ENCODE measurements at regions not wholly inside any gene's neighbourhood (a gene's known extent, or its start where the extent isn't known, plus 50 kb on each side); places are given as distances from the start of the nearest gene placed in this dataset.

DNA sequence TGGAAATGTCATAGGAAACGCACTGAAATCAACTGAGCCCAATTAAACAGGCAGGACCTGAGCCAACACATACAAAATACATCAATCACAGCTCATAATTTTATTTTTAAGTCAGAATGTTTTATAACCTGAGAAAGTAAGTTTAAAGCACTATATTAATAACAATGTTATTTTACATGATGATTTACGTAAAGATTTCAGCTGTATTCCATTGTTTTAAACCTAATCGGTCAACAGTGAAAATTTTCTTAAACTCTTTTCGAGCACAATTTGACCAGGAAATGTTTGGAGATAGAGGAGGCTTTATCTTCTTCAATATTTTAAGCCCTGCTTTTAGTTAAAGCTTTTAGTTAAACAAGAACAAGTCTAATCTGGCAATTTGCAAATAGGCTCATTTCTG, 201.8 kb upstream of the TOX3 start:
- H4K20me1 ChIP-seq (replicated peaks in 1 of 2; ENCODE audit: control insufficient read depth in 1 of 2, insufficient read depth in 2 of 2, low read length in 2 of 2), result no peaks in the 10 kb centered on the region
- H3K27ac ChIP-seq (ENCODE audit: low read depth, low read length), result no peak overlapping the region
- H3K27me3 ChIP-seq (replicated peaks in 1 of 4; ENCODE audit: control insufficient read depth in 3 of 4, extremely low read depth in 1 of 4, insufficient read depth in 3 of 4, low read length in 3 of 4), result no peaks in the 10 kb centered on the region
- WGBS, 2 experiments (ENCODE audit: extremely low coverage in 1 of 2, insufficient coverage in 1 of 2, insufficient read length in 1 of 2, insufficient replicate concordance in 2 of 2, low coverage in 1 of 2, low lambda C conversion rate in 2 of 2, missing lambda C conversion rate in 1 of 2), result 93% methylated on average over 4 of the region's 4 CpGs; no CpG with 5 or more reads in 1 of the 2 experiments
- H3K9me3 ChIP-seq (ENCODE audit: insufficient read depth in 2 of 2, low read depth in 1 of 2, low read length in 1 of 2), result no peaks in the 10 kb centered on the region
- H3K4me3 ChIP-seq (ENCODE audit: extremely low read depth in 1 of 4, insufficient read depth in 2 of 4, low read depth in 3 of 4, low read length in 4 of 4), result no peak overlapping the region
- H3K36me3 ChIP-seq (ENCODE audit: control insufficient read depth in 2 of 4, insufficient read depth in 4 of 4, low read length in 3 of 4), result no peaks in the 10 kb centered on the region
- CTCF ChIA-PET (ENCODE audit: partially characterized antibody), result no interaction called here
- H2BK20ac ChIP-seq (ENCODE audit: low read length), result no peak overlapping the region
- H2BK15ac ChIP-seq (ENCODE audit: low read length), result no peak overlapping the region
- H2BK5ac ChIP-seq (ENCODE audit: low read depth, low read length), result no peak overlapping the region
- H3K4me1 ChIP-seq (replicated peaks in 1 of 4; ENCODE audit: control insufficient read depth in 3 of 4, insufficient read depth in 4 of 4, low read length in 3 of 4), result no peaks in the 10 kb centered on the region
- H2AFZ ChIP-seq (ENCODE audit: low read length), result no peak overlapping the region
- H4K8ac ChIP-seq (ENCODE audit: extremely low read depth, insufficient read depth, low read length), result no peak overlapping the region
- no peak overlapping the region for H3K18ac ChIP-seq (ENCODE audit: extremely low read depth, low read length)
- H3K56ac ChIP-seq (replicated peaks; ENCODE audit: insufficient read length, low read depth, low read length), result no peak overlapping the region
- no peak overlapping the region for H4K91ac ChIP-seq (replicated peaks; ENCODE audit: insufficient read length, low read length)
- no peak overlapping the region for H3K9ac ChIP-seq (replicated peaks in 1 of 4; ENCODE audit: extremely low read depth in 1 of 4, low read depth in 3 of 4, low read length in 3 of 4)
- no peak overlapping the region for H3K4ac ChIP-seq (replicated peaks; ENCODE audit: insufficient read length, low read depth, low read length)
- FAIRE-seq (no peak), DNase-seq (ENCODE audit: low read depth in 1 of 2, low spot score in 2 of 2) (no peak)
- no peak for TF ChIP-seq CBX5 (IDR thresholded peaks at IDR 0.05; ENCODE audit: low read depth, low read length)
- no peak overlapping the region for H2BK120ac ChIP-seq (replicated peaks; ENCODE audit: low read depth, low read length)
- H2AK5ac ChIP-seq (ENCODE audit: low read depth, low read length), result no peak overlapping the region
- H3K4me2 ChIP-seq (ENCODE audit: insufficient read depth in 1 of 2, low read depth in 2 of 2, low read length in 2 of 2), result no peak overlapping the region
- H3K79me2 ChIP-seq (ENCODE audit: control insufficient read depth in 1 of 2, insufficient read depth in 2 of 2, low read length in 2 of 2), result no peaks in the 10 kb centered on the region
- no peak overlapping the region for H3K23ac ChIP-seq (ENCODE audit: insufficient read length)
- H3K14ac ChIP-seq (ENCODE audit: insufficient read length), result no peak overlapping the region
- POLR2A ChIA-PET (ENCODE audit: partially characterized antibody), result no interaction called here
- H3K79me1 ChIP-seq (ENCODE audit: low read depth, low read length), result no peaks in the 10 kb centered on the region
- no peaks in the 10 kb centered on the region for H3K23me2 ChIP-seq (ENCODE audit: low read depth, low read length)
- H2BK12ac ChIP-seq (ENCODE audit: low read depth, low read length), result no peak overlapping the region
- no peak overlapping the region for H4K5ac ChIP-seq (ENCODE audit: insufficient read length, low read depth, low read length)
